A204.1 (cell line): ENCODE measurements at regions not wholly inside any gene's neighbourhood (a gene's known extent, or its start where the extent isn't known, plus 50 kb on each side); places are given as distances from the start of the nearest gene placed in this dataset.

ENCODE experiments used
- FAIRE-seq: peaks from 2 replicates; lab custom pipeline; 2012; peaks lifted over from hg19 to GRCh38; lab: Jason Lieb, UNC

GRCh38 chr3:102084006-102084405 lies 234.7 kb downstream of the NFKBIZ start:
- FAIRE-seq: no peak

GRCh38 chr3:102084704-102085103 lies 235.4 kb downstream of the NFKBIZ start:
- FAIRE-seq: no peak

- FAIRE-seq: no peak
Measured at GRCh38 chr3:102085431-102086176, 236.3 kb downstream of the NFKBIZ start.

- no peak for FAIRE-seq
Measured at GRCh38 chr3:102087236-102087635, 237.9 kb downstream of the NFKBIZ start.

DNA sequence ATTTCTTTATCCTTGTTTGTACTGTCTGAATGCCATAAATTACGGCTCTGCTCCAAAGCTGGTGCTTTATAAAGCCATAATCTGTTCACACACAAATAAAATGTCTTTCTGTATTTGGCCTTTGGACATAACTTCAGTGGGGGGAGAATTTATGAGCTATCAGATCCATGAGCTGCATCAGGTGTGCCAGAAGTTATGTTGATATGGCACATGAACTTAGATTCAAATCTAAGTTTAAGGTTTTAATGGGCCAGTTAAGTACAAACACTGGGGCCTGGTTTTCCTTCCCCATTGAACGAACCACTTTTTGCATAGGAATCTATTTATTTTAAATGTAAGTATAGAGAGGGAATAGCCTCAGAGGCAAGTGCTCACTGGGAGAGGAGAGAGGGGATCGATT lies 239.9 kb downstream of the NFKBIZ start:
- FAIRE-seq: no peak

DNA sequence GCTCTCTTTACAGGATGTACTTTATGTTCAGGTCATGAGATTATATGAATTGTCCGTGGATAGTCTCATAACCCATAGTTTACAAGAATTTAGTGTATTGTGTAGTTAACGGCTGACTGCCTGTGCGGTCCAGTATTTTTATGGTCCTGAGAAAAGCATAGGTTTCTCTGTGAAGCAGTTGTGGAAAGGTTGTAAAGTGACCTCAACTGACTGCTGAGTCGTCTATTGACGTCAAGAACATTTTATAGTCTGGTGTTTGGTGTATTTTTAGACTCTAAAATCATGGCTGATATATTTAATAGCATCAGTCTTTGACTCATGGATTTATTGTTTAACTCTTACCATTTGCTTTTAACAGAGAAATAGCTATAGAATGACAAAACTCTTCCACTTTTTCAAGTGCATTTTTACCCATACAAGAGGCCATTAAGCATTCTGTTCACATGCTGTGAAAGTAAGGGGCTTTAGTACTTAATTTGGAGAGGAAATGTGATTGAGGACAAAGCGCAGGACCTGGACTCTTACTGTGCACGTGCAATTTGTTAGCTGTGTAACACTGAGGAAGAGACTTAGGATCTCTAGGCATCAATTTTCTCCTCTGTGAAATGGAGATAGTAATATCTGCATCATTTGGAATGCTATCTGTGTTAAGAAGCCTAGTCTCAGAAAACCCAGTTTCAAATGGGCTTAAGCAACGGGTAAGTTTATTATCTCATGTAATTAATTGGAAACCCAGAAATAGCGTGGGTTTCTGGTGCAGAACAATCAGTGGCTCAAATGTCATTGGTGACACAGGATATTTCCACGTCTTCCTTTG lies 240.8 kb downstream of the NFKBIZ start:
- FAIRE-seq: no peak

- no peak for FAIRE-seq
Measured at GRCh38 chr3:102090721-102091045, 241.4 kb downstream of the NFKBIZ start.

GRCh38 chr3:102091358-102091757 lies 242.0 kb downstream of the NFKBIZ start:
- FAIRE-seq: no peak

DNA sequence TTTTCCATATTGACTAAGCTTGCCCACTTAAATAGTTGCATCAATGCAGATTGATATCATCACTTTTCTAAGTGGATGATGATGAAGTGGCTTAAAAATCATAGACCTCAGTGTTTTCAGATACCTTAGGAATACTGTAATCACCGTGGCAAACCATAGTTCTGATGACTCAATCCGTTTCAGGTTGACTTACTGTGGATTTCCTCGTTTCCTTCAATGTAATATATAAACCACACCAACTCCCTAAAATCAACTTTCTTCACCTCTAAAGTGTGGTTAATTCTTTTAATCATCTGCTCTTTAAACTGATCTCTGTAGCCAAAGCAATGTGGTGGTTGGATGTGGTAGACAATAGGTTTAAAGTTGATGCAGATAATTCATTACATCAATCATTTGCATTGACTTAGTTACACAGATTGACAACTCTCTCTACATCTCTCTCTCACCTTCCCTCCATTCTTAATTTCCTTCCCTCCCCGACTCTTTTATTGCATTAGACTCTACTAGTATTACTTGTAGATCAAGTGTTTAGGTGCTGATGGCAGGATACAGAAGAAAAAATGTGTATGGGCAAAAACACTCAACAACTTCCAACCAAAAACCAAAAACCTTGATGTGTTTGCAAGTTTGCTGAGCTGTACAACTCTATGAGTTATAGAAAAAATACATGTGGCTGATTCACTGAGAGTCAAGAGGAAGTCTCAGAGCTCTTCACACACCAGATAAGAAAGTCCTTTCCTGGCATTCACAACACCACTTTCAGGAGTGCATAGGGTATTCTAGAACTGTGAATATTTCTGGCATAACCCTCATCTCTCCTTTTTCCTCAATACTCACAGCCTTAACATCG lies 243.5 kb downstream of the NFKBIZ start:
- no peak for FAIRE-seq

GRCh38 chr3:102094506-102094905 lies 245.2 kb downstream of the NFKBIZ start:
- no peak for FAIRE-seq

- no peak for FAIRE-seq
Measured at GRCh38 chr3:102095383-102095782, 246.1 kb downstream of the NFKBIZ start.

- no peak for FAIRE-seq
Measured at GRCh38 chr3:102096066-102096465, 246.8 kb downstream of the NFKBIZ start.

DNA sequence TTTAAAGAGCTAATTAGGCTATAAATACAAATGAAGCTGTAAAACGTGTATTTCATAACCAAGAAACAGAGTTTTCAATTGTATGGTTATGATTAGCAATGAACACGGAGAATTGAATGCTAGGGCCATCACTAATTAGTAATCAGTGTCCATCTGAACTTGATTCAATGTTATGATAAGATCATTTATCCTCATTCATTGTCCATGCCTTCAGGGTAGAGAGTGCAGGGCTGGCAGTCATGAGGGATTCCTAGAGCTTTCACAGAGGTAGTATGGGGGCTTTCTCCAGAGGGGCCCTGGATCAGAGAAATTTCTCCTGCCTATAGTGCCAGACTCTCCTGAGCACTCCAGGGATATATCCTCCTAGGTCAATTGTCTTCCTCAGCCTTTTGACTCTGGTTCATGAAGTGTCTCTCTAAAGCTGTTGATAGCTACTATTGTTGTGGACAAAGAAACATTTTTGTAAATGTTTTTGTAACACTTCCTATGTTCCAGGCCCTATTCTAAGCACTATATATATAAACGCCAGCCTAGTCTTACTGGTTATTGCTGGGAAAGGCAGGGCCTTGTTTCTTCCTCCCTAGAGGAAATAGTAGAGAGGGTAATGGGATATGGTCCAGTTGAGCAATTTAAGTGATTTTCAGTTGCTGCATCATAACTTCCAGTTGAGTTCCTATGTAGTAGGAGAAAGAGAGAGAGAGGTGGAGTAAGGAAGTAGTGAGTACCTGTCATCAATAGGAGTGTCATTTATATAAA lies 249.0 kb downstream of the NFKBIZ start:
- FAIRE-seq: no peak

- FAIRE-seq: no peak
Measured at GRCh38 chr3:102099913-102100312, 250.6 kb downstream of the NFKBIZ start.

DNA sequence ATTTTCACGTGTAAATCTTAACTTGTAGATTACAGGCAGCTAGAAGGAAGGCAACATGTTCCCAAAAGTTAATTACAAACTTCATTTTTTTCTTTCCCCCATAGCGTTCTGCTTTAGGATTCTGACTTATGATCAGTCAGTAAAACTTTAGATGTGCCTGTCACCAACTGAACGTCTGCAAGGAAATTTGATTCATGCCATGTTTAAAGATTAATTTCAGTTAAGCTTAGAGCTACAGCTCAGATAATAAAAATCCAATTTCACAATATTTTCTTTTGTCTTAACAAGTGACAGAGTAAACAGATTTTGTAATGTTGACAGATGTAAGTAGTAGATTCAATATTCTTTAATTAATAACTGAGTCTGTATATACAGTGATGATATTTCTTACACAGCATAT lies 253.1 kb downstream of the NFKBIZ start:
- no peak for FAIRE-seq

DNA sequence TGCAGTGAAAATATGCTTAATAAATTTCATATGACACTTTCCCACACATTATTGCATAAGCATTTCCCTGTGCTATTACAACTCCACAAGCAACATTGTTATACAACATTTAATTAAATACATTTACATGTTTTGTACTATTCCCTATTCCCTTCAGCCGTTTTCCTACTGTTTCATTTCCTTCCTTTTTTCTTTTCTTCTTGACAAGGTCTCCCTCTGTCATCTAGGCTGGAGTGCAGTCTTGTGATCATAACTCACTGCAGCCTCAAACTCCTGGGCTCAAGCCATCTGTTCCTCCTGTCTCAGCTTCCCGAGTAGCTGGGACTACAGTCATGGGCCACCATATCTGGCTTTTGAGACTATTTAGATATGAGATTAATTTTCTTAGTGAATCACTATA lies 254.7 kb downstream of the NFKBIZ start:
- FAIRE-seq: no peak

DNA sequence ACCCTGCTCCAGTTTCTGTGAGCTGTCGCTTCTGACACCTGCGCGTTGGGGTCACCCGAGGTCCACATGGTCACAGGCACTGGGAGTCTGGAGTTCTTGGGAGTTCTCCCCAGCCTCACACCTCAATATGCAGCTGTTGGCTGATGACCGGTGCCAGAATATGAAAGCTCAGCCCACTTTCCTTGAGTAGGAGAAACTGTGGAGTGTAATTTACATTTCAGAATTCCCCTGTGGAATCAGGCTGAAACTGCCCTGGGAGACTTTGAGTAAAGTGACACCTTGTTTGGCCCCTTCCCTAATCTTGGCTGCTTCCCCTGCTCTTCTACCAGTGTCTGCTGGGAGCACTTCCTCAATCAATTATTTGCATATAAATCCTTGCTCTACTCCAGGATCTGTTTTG lies 255.9 kb downstream of the NFKBIZ start:
- FAIRE-seq: no peak

- FAIRE-seq: no peak
Measured at GRCh38 chr3:102106416-102107097, 257.2 kb downstream of the NFKBIZ start.

- FAIRE-seq: no peak
Measured at GRCh38 chr3:102112704-102113230, 263.5 kb downstream of the NFKBIZ start.

DNA sequence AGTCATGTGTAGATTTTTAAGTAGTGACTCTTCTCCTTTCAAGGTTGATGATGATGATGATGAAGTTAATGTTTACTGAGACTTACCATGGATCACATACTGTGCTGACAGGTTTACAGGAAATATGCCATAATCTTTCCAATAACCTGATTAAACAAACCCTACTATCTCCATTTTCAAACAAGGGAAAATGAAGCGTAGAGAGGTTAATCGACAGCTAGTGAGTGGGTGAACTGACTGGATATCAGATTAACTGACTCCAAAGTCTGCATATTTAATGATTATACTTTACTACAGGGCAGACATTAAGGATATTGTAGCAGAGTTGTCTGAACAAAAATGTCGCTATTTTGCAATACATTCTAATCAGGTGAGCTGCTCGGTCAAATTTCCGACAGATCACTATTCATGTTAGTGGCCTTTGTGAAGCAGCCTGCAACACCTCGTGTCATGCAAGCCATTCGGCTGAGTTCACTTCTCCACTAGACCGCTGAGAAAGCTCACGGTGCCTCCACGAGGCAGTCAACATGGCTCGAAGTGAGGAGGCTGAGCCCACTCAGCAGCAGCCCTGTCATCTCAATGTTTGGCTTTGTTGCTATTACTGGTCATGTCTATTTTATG lies 264.2 kb downstream of the NFKBIZ start:
- no peak for FAIRE-seq
